ENCODE measurements at regions not wholly inside any gene's neighbourhood (a gene's known extent, or its start where the extent isn't known, plus 50 kb on each side); places are given as distances from the start of the nearest gene placed in this dataset.
"Not testable (repeated sequence)": the region's sequence is repeated elsewhere in the genome, so short reads cannot be mapped to it uniquely, and the experiment has no call there.

- no peak for TF ChIP-seq CTCF (IDR thresholded peaks at IDR 0.05; ENCODE audit: insufficient read depth, low read length, missing control alignments)
- CTCF ChIA-PET, result no interaction called here
- POLR2A ChIA-PET, result no interaction called here
Observed at GRCh38 chr10:118811675-118812392, 57.1 kb upstream of the CACUL1 start.

GRCh38 chr10:118812393-118812740 is 57.6 kb upstream of the CACUL1 start:
- CTCF ChIA-PET, result no interaction called here

More at GRCh38 chr10:118811675-118812392, 57.1 kb upstream of the CACUL1 start:
- no peak for DNase-seq (ENCODE audit: low read depth, low spot score)
- no peak overlapping the region for H3K4me3 ChIP-seq (ENCODE audit: low read depth, low read length)

GRCh38 chr10:118813001-118813400 is 58.2 kb upstream of the CACUL1 start:
- CTCF ChIA-PET; H3K4me3 ChIP-seq (ENCODE audit: low read depth, low read length); POLR2A ChIA-PET; DNase-seq (ENCODE audit: low read depth, low spot score): not testable (repeated sequence)

More at GRCh38 chr10:118812393-118812740, 57.6 kb upstream of the CACUL1 start:
- DNase-seq (ENCODE audit: low read depth, low spot score), result no peak
- no peak overlapping the region for H3K4me3 ChIP-seq (ENCODE audit: low read depth, low read length)
- POLR2A ChIA-PET, result no interaction called here
- TF ChIP-seq CTCF (IDR thresholded peaks at IDR 0.05; ENCODE audit: insufficient read depth, low read length, missing control alignments), result no peak

GRCh38 chr10:118816471-118817168 is 61.9 kb upstream of the CACUL1 start:
- ChIA-PET POLR2A (no interaction called here), CTCF (no interaction called here)
- no peak for DNase-seq (ENCODE audit: low read depth, low spot score)
- H3K4me3 ChIP-seq (ENCODE audit: low read depth, low read length), result no peak overlapping the region
- no peak for TF ChIP-seq CTCF (IDR thresholded peaks at IDR 0.05; ENCODE audit: insufficient read depth, low read length, missing control alignments)

GRCh38 chr10:118817328-118818068 is 62.7 kb upstream of the CACUL1 start:
- CTCF ChIA-PET, result no interaction called here
- TF ChIP-seq CTCF (IDR thresholded peaks at IDR 0.05; ENCODE audit: insufficient read depth, low read length, missing control alignments), result no peak
- H3K4me3 ChIP-seq (ENCODE audit: low read depth, low read length), result no peak overlapping the region
- POLR2A ChIA-PET, result no interaction called here
- no peak for DNase-seq (ENCODE audit: low read depth, low spot score)

GRCh38 chr10:118818621-118819221 is 64.0 kb upstream of the CACUL1 start:
- DNase-seq (ENCODE audit: low read depth, low spot score), result no peak
- H3K4me3 ChIP-seq (ENCODE audit: low read depth, low read length), result no peak overlapping the region
- ChIA-PET CTCF (no interaction called here), POLR2A (no interaction called here)
- no peak for TF ChIP-seq CTCF (IDR thresholded peaks at IDR 0.05; ENCODE audit: insufficient read depth, low read length, missing control alignments)

All from AG04449 (cell line).